GM12878 (cell line): ENCODE measurements at regions not wholly inside any gene's neighbourhood (a gene's known extent, or its start where the extent isn't known, plus 50 kb on each side); places are given as distances from the start of the nearest gene placed in this dataset.

Experiments
- ATAC-seq: fragments of 200-7000 bp; cut with Tn5 transposase; 3 replicates; pipeline ENCODE4 v1.9.1; 2020; ENCODE audit warnings: mild to moderate bottlenecking, moderate library complexity
- BruUV-seq: library from RNA; stranded (reverse); fragments of 400-500 nt; replicated peaks from 2 replicates; lab custom pipeline; 2021; lab: Mats Ljungman, UMichigan
- CTCF ChIA-PET: fragments of 300-600 bp; sonication (Branson Sonifier 250); formaldehyde crosslinking; extraction: SDS; loops from one replicate; lab custom pipeline; 2021; ENCODE audit warnings: inconsistent platforms; lab: Yijun Ruan, JAX
- POLR2A ChIA-PET: fragments of 350-600 bp; formaldehyde crosslinking; extraction: SDS; loops from one replicate; lab custom pipeline; 2021; ENCODE audit warnings: inconsistent platforms; lab: Charles Lee
- RAD21 ChIA-PET: fragments of 300-600 bp; sonication (Branson Sonifier 250); formaldehyde crosslinking; loops from one replicate; lab custom pipeline; 2023; ENCODE audit warnings: antibody characterized with exemption; ENCODE audit not compliant: unreplicated experiment; lab: Charles Lee
- SMC1A ChIA-PET: fragments of 300-600 bp; sonication (Branson Sonifier 250); formaldehyde crosslinking; loops from one replicate; lab custom pipeline; 2023; ENCODE audit not compliant: unreplicated experiment, uncharacterized antibody; lab: Charles Lee
- DNase-seq: peaks from one replicate; pipeline ENCODE4 v3.0.0-alpha.2; 2011; ENCODE audit warnings: low read depth, low spot score
- FAIRE-seq: peaks from 3 replicates; lab custom pipeline; 2011; peaks lifted over from hg19 to GRCh38; lab: Jason Lieb, UNC
- H2AFZ ChIP-seq: 2 replicates; pipeline ENCODE4 v1.6.0; 2011; ENCODE audit warnings: low read depth, low read length, control low read depth; ENCODE audit not compliant: control insufficient read depth
- H3K27ac ChIP-seq: 2 replicates; pipeline ENCODE4 v1.5.1; 2011; ENCODE audit warnings: control low read depth; ENCODE audit not compliant: control insufficient read depth, insufficient read depth
- H3K27me3 ChIP-seq, 2 experiments: replicated peaks in 1 of 2; 2 replicates each; pipeline versions ENCODE4 v1.6.0 to v1.6.1; 2011; ENCODE audit warnings: low read length in 1 of 2; ENCODE audit not compliant: control insufficient read depth in 2 of 2, insufficient read depth in 2 of 2
- H3K36me3 ChIP-seq, 2 experiments: 2 replicates each; pipeline ENCODE4 v1.5.1; 2011; ENCODE audit warnings: low read length in 1 of 2; ENCODE audit not compliant: control insufficient read depth in 2 of 2, insufficient read depth in 2 of 2
- H3K4me1 ChIP-seq: 2 replicates; pipeline ENCODE4 v1.6.1; 2011; ENCODE audit warnings: mild to moderate bottlenecking, low read length, moderate library complexity, mixed read lengths; ENCODE audit not compliant: control insufficient read depth, insufficient read depth
- H3K4me2 ChIP-seq: 2 replicates; pipeline ENCODE4 v1.6.0; 2011; ENCODE audit warnings: control low read depth; ENCODE audit not compliant: control insufficient read depth, insufficient read depth
- H3K4me3 ChIP-seq: fragments of 200-600 bp; sonication (generic); 2 replicates; pipeline ENCODE4 v1.5.1; 2016
- H3K79me2 ChIP-seq: 2 replicates; pipeline ENCODE4 v1.6.0; 2011; ENCODE audit warnings: low read length; ENCODE audit not compliant: control insufficient read depth, insufficient read depth
- H3K9ac ChIP-seq: 2 replicates; pipeline ENCODE4 v1.8.0; 2011; ENCODE audit warnings: low read length, control low read depth, mixed read lengths; ENCODE audit not compliant: control insufficient read depth, insufficient read depth
- H3K9me3 ChIP-seq: replicated peaks from 3 replicates; pipeline ENCODE4 v1.5.1; 2011; ENCODE audit warnings: mild to moderate bottlenecking, low read length; ENCODE audit not compliant: control insufficient read depth, insufficient read depth
- H4K20me1 ChIP-seq: 2 replicates; pipeline ENCODE4 v1.6.0; 2011; ENCODE audit not compliant: control insufficient read depth, insufficient read depth
- NFIC ChIP-seq: IDR thresholded peaks from 2 replicates; pipeline ENCODE4 v1.6.1; 2012; ENCODE audit warnings: low read depth, mild to moderate bottlenecking, inconsistent platforms, low read length, moderate library complexity
- POLR2AphosphoS2 ChIP-seq: IDR thresholded peaks from 2 replicates; pipeline ENCODE4 v1.6.1; 2011; ENCODE audit warnings: low read depth, mild to moderate bottlenecking, low read length, improper control_type of control experiment, moderate library complexity
- SP1 ChIP-seq: IDR thresholded peaks from one replicate; pipeline ENCODE4 v1.6.1; 2011; ENCODE audit warnings: low read depth, low read length
- WGBS: methylation state at CpG from one replicate; pipeline ENCODE4 v1.1.6; 2016; ENCODE audit warnings: low lambda C conversion rate; ENCODE audit not compliant: insufficient replicate concordance, insufficient coverage; ENCODE audit errors: missing lambda C conversion rate; 5-methylcytosine and 5-hydroxymethylcytosine counted together
- in situ Hi-C: fragments of 300-500 bp; cut with MboI; formaldehyde crosslinking; loops from 9 replicates; pipeline ENCODE4 v1.14.3; 2018; ENCODE audit warnings: mixed read lengths
- intact Hi-C: fragments of 100-400 bp; cut with micrococcal nuclease; formaldehyde crosslinking; loops from one replicate; pipeline ENCODE4 v1.14.2; 2022; ENCODE audit not compliant: unreplicated experiment
- TF ChIP-seq, protein P1 (sequence below), 3 experiments: IDR thresholded peaks in 2 of 3; conservative IDR thresholded peaks in 1 of 3; 2 replicates each; pipeline ENCODE4 v1.5.1; 2011; ENCODE audit warnings: low read depth in 3 of 3, low read length in 3 of 3, mild to moderate bottlenecking in 3 of 3, control low read depth in 2 of 3, moderate library complexity in 2 of 3, inconsistent platforms in 1 of 3, mixed read lengths in 1 of 3; ENCODE audit not compliant: control insufficient read depth in 2 of 3, insufficient read depth in 1 of 3; ENCODE audit errors: extremely low read depth in 1 of 3

DNA sequence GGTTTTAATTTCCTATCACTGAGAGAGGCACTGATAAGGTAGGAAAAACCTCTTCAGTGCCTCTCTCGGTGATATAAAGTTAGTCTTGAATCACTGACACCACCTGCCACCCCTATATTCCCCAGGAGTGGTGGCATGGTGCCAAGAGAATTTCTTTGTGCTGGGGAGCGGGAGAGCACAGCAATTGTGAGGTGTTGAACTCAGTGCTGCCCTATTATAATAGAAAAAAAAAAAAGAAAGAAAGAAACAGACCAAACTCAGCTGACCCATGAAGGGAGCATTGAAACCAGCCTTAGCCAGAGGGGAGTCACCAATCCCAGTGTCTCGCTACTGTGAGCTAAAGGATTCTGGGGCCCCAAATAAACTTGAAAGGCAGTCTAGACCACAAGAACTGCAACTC, 201.4 kb upstream of the STT3B start:
- ATAC-seq (no peak), FAIRE-seq (no peak), DNase-seq (no peak)
- no peak overlapping the region for H3K9ac ChIP-seq
- ChIA-PET RAD21 (no interaction called here), SMC1A (no interaction called here), POLR2A (interaction anchor here (0.5 kb wide), 1 partner anchor 440 kb away, joined by 4 read pairs; no protein-coding TSS in a partner anchor), CTCF (interaction anchor here (2.0 kb wide), 1 partner anchor 11 kb away, joined by 5 read pairs; no protein-coding TSS in a partner anchor)
- no peaks in the 10 kb centered on the region for H4K20me1 ChIP-seq
- no TSS peak for BruUV-seq
- WGBS, result 50% methylated on average over 3 of the region's 3 CpGs
- H3K27ac ChIP-seq, result no peak overlapping the region
- H3K4me3 ChIP-seq, result no peak overlapping the region
- intact Hi-C loops (no loop called here), in situ Hi-C loops (no loop called here)
- H2AFZ ChIP-seq, result no peak overlapping the region
- no peaks in the 10 kb centered on the region for H3K36me3 ChIP-seq
- H3K4me2 ChIP-seq, result no peak overlapping the region
- H3K27me3 ChIP-seq, result no peaks in the 10 kb centered on the region
- H3K9me3 ChIP-seq, result peaks cover 3% of the 10 kb centered on the region
- no peaks in the 10 kb centered on the region for H3K4me1 ChIP-seq
- TF ChIP-seq NFIC (no peak), POLR2AphosphoS2 (no peak)
- H3K79me2 ChIP-seq, result no peaks in the 10 kb centered on the region

DNA sequence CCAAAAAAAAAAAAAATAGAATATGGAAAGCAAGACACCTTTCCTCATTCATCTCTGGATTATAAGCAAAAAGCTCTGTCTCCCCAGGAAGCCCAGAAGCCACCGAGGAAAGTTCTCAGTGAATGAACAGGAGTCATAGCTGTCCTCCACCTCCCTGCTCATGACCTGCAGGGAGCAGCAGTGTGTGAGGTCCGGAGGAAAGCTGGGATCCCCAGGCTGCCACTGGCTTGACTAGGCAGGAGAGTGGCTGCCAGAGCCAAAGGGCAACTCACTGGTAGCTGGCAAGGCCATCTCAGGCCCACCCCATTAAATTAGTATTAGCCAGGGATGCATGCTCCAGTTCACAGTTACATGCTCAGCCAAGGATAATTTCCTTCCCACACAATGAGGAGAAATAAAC, 191.6 kb upstream of the STT3B start:
- no peaks in the 10 kb centered on the region for H3K27me3 ChIP-seq
- in situ Hi-C loops (no loop called here), intact Hi-C loops (no loop called here)
- SMC1A ChIA-PET, result interaction anchor here (0.9 to 1.4 kb wide), 2 partner anchors 11 to 16 kb away, joined by 3 read pairs; no protein-coding TSS in a partner anchor
- RAD21 ChIA-PET, result no interaction called here
- H3K27ac ChIP-seq, result no peak overlapping the region
- FAIRE-seq (no peak), ATAC-seq (no peak), DNase-seq (no peak)
- no peaks in the 10 kb centered on the region for H4K20me1 ChIP-seq
- H3K4me1 ChIP-seq, result no peaks in the 10 kb centered on the region
- no peaks in the 10 kb centered on the region for H3K9me3 ChIP-seq
- POLR2A ChIA-PET, result interaction anchor here (0.7 kb wide), 1 partner anchor 190 kb away, joined by 3 read pairs; no protein-coding TSS in a partner anchor
- CTCF ChIA-PET, result interaction anchor here (0.6 kb wide), 1 partner anchor 265 kb away, joined by 3 read pairs; no protein-coding TSS in a partner anchor
- H3K4me2 ChIP-seq, result no peak overlapping the region
- no peak overlapping the region for H3K9ac ChIP-seq
- BruUV-seq, result no TSS peak
- no peak overlapping the region for H2AFZ ChIP-seq
- TF ChIP-seq, protein P1, sequence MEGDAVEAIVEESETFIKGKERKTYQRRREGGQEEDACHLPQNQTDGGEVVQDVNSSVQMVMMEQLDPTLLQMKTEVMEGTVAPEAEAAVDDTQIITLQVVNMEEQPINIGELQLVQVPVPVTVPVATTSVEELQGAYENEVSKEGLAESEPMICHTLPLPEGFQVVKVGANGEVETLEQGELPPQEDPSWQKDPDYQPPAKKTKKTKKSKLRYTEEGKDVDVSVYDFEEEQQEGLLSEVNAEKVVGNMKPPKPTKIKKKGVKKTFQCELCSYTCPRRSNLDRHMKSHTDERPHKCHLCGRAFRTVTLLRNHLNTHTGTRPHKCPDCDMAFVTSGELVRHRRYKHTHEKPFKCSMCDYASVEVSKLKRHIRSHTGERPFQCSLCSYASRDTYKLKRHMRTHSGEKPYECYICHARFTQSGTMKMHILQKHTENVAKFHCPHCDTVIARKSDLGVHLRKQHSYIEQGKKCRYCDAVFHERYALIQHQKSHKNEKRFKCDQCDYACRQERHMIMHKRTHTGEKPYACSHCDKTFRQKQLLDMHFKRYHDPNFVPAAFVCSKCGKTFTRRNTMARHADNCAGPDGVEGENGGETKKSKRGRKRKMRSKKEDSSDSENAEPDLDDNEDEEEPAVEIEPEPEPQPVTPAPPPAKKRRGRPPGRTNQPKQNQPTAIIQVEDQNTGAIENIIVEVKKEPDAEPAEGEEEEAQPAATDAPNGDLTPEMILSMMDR (IDR thresholded peaks at IDR 0.05 in 2 of 3, conservative IDR thresholded peaks at IDR 0.05 in 1 of 3; ENCODE audit: control insufficient read depth in 2 of 3, extremely low read depth in 1 of 3, insufficient read depth in 1 of 3, low read depth in 3 of 3, low read length in 3 of 3), result 0 out of 6 replicates have a peak, but pooled peaks of 1 of the 3 experiments have one; percentile 9
- TF ChIP-seq SP1, result no peak
- 25% methylated on average over 2 of the region's 2 CpGs for WGBS
- no peaks in the 10 kb centered on the region for H3K36me3 ChIP-seq
- H3K79me2 ChIP-seq, result no peaks in the 10 kb centered on the region
- no peak overlapping the region for H3K4me3 ChIP-seq
